ENCODE measurements at regions not wholly inside any gene's neighbourhood (a gene's known extent, or its start where the extent isn't known, plus 50 kb on each side); places are given as distances from the start of the nearest gene placed in this dataset.

GRCh38 chr2:240232264-240232915, 91.9 kb upstream of the OTOS start:
- TF ChIP-seq CTCF (IDR thresholded peaks at IDR 0.05) (no peak), EP300 (IDR thresholded peaks at IDR 0.05; ENCODE audit: low read depth) (no peak), POLR2A (IDR thresholded peaks at IDR 0.05) (no peak), POLR2AphosphoS5 (IDR thresholded peaks at IDR 0.05) (no peak)
